Fibroblast of upper back skin (primary cell): ENCODE measurements at regions not wholly inside any gene's neighbourhood (a gene's known extent, or its start where the extent isn't known, plus 50 kb on each side); places are given as distances from the start of the nearest gene placed in this dataset.
A peak's percentile ranks its signal among the peaks of the same experiment; 100 is the strongest.
"Not testable (repeated sequence)": the region's sequence is repeated elsewhere in the genome, so short reads cannot be mapped to it uniquely, and the experiment has no call there.

Source experiments
- DNase-seq: peaks from one replicate; pipeline ENCODE4 v3.0.0-alpha.2; 2013

DNA sequence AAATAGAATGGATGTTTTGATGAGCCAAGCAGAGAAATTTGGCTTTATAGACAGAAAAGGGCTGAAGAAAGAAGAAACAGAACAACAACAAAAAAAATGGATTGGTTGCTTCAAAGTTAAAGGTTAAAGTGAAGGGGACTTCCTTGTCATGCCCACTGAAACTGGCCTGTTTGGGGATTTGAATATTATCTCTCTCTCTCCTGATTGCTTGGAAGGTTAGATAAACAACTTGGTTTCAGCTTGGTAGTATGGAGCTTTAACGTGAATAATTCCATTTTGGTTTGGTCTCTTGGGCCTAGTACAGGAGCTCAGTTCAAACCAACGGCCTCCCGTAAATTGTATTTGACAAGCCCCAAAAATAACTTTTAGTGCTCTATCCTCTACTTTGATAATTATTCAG is 70.8 kb upstream of the MBNL1 start:
- no peak for DNase-seq

DNA sequence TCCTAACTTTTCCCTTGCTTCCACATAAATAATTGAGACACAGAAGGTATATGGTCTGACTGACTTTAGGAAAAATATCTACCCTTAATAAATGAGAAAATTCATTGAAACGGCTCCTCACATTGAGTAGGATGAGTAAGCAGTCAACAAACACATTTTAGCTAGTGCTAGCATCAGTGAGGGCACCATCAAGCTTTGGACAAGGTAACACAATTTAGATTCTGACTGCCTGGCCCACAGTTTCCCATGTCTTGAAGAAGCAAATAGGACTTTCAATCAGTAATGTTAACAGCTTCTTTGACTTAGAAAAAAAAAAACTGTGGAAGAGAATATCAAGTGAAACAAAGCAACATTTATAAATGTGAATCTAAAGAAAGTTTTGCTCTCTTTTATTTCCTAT is 70.1 kb upstream of the MBNL1 start:
- no peak for DNase-seq

DNA sequence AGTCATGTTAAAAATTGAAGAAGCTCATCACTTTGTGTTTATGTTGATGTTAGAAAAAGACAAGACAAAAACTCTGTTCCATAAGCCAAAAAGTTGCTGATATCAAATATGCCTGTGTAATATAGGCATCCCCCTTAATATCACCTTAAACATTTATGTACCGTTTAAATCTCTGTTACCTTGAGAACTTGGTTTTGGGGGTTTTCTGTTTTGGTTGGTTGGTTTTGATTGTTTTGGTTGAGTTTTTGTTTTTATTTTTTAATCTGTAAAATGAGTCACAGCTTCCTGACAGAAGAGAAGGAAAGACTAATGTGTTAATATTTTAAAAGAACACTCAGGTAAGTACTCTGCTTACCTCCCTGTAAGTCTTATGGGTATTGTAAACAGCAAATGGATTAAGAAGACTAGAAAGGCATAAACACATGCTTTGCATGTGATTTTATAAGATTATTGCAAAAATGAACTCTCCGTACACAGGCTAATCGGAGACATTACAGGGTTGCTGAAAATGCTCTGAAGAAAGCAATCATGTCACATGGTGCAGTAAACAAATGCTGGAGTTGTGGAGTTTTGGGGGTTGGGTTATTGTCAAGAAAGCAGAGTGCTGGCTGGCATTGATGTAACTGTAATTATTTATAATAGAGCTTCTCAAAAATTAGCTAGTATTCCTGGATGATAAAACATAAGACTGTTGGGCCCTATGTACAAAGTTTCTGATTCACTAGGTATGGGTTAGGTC is 69.5 kb upstream of the MBNL1 start:
- DNase-seq = no peak

DNA sequence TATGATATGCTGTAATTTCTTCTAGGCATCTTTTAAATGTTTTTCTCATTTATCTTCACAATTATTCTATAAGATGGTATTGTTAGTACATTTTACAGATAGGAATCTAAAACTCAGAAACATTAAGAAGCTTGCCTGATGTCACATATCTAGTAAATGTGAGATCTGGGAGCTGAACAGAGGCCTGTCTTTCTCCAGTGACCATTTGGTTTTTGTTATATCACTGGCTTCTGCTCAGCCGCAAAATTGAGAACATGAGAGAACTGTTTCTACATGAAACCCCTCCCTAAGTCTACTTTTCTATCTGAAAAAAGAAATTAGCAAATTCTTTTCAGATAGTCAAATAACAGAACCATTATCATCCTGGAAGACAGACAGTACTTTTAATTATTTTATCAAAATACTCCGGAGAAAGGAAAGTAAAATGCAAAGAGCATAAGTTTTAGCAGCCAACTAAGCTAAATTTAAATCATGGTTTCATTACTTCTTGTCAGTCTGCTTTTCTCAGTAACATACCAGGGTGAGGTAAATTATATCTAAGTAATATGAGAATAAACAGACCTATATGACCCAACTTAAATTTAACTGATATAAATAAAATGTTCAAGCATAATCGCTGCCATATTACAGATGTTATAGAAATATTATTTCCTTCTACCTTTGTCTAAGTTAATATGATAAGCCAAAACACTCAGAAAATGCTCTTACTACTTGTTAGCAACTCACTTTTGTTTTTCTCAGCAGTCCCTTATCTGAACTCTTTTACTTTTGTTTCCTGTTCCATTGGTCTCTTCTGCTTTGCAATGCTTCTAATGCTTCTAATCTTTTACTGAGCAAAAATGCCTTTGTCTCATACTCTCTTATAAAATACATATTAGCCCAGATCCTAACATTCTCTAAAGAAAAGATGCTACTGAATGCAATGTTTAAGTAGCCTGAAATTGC is 68.0 kb upstream of the MBNL1 start:
- no peak for DNase-seq

DNA sequence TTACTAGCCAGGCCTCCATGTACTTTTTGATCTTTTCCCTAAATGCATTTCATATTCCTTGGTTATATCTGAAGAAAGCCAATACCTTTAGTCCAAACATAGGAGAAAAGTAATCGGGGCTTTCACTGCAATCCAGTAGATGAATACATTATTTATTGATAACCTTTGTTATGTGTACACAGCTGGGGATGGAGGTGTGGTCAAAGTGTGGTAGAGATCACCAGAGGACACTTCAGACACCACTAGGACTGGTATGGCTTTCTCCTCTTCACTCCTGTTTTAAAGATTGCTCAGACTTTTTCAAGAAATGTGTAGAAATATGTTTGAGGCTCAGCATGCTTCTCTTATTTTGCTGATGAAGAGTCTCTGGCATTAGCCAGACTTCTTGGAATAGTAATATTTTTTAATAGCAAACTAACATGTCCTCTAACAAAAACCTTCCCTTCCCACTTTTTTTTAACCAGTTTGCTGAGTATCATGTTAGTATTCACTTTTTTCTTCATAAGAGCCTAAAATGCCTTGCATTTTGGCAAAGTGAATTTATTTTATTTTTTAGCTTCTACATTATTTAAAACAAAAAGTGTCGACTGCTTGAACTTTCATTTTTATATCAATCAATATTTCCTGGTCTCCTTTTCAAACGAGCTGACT is 65.6 kb upstream of the MBNL1 start:
- DNase-seq = no peak

DNA sequence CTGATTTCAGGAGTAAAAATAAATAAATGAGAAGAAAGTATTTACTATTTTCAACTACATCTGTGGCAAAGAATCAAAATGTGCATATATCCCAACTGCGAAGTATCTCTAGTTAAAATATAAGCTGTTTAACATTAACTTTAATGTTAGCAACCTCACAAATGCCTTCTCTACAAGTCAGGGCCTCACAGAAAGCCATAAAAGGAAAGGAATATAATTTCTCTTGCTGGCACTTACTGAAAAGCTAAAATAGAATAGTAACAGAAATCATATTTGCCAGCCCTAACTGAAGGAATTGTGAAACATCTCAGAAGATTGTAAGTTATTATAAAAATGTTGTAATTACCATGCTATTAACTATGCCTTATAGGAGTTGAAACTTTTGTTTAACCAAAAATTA is 65.1 kb upstream of the MBNL1 start:
- DNase-seq = peak; percentile 53

DNA sequence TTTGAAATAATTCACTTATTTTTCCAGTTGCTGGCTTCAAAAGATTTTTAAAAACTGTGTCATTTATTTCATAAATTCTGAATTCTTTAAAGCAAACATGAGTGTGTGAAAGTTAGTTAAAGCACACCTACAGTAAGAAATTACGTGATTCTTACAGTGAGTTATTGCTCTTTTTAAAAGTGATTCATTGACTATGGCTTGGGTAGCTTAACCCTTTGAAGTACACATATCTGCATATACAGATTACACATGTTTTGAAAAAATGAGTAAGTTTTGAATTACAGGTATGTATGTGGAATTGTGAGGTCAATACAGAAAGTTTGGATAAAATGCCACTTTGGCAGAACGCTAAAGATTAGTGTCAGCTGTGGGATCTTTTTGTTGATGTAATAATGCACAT is 64.5 kb upstream of the MBNL1 start:
- DNase-seq = no peak

DNA sequence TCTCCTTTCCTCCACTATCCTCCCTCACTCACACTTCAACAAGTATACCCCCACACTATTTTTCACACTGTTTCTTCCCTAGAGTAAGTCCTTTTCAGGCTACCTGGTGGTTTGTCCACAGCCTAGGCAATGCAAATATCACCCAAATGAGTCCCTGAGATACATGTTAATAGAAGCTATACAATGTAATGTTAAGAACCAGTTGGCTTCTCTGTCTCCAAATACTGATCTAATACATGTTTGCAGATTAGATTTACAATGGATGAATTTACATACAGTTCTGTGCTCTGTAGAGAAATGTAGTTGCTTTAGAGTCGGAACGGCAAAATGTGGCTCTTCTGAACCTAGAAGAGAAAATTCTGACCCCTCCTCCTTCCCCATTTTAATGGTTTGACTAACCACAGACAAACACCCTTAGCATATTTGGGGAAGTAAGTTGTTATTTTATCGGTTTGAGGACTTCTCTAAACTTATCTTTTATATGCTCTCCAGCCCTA is 63.6 kb upstream of the MBNL1 start:
- DNase-seq = no peak

DNA sequence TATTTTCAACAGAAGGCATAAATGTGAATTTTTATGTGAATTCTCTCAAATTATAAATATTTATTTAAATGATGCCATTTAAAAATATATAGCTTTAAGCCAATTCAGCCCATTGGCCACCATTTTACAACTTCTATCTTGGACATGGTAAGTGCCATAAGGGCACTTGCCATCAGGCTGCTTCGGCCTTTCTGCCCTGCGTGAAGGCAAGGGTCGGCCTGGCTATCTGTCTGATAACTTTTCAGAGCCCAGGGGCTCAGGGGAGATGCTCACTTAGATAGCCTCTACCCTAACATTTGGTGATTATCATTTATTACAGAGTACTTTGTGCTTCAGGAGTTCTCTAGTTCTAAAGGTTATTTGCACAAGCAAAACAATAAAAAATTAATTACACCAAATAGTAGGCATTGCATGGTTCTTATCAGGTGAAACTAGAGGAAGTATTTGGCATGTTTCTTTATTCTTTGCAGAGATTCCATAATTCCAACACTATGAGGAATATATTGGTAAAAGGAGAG is 62.4 kb upstream of the MBNL1 start:
- DNase-seq = no peak

DNA sequence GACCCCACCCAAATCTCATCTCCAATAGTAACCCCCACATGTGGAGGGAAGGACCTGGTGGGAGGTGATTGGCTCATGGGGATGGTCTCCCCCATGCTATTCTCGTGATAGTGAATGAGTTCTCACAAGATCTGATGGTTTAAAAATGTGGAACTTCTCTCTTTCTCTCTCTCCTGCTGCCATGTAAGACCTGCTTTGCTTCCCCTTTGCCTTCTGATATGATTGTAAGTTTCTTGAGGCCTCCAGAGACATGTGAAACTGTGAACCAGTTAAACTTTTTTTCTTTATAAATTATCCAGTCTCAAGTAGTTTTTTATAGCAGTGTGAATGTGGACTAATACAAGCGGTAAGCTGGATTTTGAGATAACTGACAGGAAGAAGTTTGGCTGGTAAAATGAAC is 60.3 kb upstream of the MBNL1 start:
- no peak for DNase-seq

DNA sequence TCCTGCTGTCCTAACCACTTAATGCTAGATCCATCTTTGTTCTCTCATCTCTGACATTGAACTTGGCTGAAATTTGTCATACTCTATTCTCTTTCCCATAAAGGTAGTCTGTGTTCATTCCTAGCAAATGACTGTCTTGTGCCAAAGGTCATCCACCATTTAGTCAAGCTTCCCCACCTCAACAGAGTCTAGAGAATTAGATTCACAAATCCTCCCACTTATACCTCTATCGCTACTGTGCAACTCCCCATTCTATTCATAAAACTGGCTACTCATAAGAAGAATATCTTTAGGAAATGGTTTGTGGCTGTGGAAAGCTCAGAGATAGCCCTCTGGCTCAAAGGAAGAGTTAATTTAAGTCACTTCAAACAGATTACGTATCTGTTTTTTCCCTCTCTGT is 59.7 kb upstream of the MBNL1 start:
- no peak for DNase-seq

DNA sequence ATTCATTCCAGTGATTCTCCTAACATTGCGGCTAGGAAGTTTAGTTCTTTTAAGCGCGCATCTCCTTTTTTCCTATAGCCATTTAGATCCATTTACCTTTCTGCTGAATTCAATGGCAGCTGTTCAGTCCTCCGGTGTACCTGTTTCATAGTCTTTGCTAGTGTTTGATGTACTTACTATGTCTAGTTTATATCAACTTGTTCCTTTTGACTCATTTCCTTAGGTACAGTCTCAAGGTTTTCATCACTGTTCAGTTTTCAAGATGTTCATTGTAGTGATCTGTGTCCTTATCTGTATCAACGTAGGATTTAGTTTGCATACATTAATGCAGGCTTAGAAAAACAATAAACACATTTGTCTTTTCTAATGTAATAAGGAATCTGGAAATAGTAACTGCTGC is 59.0 kb upstream of the MBNL1 start:
- no peak for DNase-seq

DNA sequence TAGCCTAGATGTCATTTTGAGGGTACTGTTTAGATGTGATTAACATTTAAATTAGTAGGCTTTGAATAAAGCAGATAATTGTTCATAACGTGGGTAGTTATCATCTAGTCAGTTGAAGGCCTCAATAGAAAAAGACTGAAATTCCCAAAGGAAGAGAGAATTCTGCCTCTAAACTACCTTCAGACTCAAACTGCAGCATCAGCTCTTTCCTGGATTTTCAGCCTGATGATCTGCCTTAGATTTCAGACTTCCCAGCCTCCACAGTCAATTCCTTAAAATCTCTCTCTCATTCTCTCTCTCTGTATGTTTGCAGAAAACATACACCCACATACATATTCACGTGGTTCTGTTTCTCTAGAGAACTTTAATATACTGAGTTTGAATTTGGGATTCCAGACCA is 58.0 kb upstream of the MBNL1 start:
- no peak for DNase-seq

DNA sequence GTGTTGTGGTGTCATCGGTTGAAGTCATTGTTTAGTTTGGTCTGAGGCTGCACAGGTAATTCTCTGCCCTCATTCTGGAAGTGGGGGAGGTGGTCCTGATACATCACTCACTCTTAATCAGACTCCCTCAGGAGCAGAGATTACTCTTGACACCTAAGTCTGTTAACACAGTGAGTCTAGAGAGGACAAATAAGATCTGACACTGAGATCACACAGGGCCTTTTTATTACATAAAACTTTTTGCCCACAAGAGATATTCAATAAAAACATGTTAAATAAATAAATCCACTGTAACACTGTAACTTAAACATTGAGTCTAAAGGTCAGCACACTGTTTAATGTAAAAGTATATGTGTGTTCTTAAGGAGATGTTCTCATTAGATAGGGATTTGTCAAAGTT is 57.1 kb upstream of the MBNL1 start:
- DNase-seq = no peak

DNA sequence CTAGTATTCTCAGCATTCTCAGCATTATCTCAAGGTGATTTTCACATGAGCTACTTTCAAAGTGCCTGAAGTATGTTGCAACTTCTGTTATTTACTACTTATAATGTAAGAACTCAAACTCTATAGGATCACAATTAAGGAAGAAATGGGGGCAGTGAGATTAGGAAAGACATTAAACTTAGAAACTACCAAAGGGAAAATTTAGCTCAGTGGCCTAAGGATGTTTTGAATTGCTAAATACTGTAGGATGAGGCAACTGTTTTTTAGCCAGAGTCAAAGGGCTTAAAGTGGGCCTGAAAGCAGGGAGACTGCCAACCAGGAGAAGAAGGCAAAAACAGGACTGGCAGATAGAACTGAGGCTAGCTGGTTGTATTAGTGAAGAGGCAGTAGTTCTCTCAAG is 55.5 kb upstream of the MBNL1 start:
- no peak for DNase-seq

DNA sequence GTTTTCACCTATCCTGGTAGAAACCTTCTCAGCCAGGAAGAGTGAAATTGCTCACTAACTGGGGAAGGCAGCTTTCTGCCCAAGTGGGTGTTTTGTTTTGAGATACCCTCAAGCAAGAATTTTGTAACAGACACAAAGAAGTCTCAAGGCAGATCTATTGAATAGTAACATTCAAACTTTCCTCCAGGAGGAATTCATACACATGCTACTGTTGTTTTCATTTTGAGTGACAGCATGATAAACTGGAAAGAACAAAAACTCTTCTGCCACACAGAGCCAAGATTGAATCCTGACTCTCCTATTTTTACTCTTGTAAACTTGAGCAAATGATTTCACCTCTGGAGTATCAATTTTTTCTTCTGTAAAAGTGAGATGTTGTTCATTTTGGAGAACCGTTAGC is 54.8 kb upstream of the MBNL1 start:
- no peak for DNase-seq

DNA sequence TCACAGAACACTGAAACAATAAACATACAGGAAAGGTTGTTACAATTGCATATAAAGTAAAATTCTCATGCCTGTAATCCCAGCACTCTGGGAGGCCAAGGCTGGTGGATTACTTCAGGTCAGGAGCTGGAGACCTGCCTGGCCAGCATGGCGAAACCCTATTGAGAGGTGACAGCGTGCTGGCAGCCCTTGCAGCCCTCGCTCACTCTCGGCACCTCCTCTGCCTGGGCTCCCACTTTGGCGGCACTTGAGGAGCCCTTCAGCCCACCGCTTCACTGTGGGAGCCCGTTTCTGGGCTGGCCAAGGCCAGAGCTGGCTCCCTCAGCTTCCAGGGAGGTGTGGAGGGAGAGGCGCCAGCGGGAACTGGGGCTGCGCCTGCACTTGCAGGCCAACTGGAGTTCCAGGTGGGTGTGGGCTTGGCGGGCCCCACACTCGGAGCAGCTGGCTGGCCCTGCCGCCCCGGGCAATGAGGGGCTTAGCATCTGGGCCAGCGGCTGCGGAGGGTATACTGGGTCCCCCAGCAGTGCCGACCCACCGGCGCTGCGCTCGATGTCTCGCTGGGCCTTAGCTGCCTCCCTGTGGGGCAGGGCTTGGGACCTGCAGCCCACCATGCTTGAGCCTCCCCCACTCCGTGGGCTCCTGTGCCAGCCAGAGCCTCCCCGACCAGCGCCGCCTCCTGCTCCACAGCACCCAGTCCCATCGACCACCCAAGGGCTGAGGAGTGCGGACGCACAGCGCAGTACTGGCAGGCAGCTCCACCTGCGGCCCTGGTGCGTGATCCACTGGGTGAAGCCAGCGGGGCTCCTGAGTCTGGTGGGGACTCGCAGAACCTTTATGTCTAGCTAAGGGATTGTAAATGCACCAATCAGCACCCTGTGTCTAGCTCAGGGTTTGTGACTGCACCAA is 51.5 kb upstream of the MBNL1 start:
- DNase-seq = not testable (repeated sequence)

DNA sequence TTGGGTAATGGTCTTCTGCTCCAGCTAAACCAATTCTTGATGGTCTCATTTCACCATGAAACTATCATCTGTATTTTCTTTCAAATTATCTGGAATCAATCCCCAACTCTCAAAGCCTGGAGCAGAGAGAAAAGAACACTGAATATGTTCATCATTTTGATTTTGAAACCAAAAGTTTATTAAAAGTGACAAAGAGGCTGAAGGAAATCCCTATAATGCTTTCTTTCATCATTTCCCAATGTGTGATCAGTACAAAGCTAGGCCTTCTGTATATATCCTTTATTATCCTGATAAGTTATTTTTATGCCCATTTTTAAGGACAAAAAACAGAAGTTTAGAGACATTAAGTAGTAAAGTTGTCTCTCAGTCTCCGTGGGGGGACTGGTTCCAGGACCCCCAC is 50.1 kb upstream of the MBNL1 start:
- no peak for DNase-seq
